ENCODE measurements at regions not wholly inside any gene's neighbourhood (a gene's known extent, or its start where the extent isn't known, plus 50 kb on each side); places are given as distances from the start of the nearest gene placed in this dataset.

DNA sequence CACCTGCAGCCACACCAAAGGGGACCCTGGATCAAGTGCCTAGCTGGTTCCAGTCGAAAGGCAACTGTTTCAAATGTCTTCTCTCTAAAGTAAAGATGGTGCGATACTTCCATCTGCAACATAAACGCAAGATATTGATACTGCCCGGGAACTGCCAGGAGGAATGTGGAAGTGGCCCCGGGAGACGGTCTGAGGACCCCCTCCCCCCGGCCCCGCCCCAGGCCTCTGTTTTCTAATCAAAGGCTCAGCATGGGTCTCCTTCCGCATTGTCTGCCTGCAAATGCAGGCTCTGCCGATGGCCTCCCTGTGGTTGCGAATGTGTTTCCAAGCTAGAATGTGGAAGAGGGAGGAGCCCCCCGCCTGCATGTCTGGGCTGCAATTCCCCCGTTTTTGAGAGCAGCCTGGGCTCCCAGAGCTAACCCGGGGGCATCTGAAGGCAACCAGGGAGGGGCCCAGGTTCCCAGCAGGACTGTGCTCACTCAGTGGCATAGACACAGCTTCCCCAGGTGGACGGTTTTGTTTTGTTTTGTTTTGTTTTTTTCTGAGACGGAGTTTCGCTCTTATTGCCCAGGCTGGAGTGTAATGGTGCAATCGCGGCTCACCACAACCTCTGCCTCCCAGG is 223.9 kb upstream of the PPP2R2D start:
- intact Hi-C loops (cut with micrococcal nuclease), result no loop called here
- H3K9me3 ChIP-seq (replicated peaks in 1 of 2; ENCODE audit: control insufficient read depth in 1 of 2, insufficient read depth in 1 of 2, low read length in 2 of 2), result peaks cover 0 to under 1% of the 10 kb centered on the region in 2 donors
- Mint-ChIP-seq H3K27me3 (ENCODE audit: low read depth in 3 of 3) (peaks cover 0 to 9% (median 4%) of the 10 kb centered on the region in 3 donors), H3K36me3 (no peaks in the 10 kb centered on the region), H3K27ac (no peak overlapping the region), H3K9me3 (peaks cover 4 to 12% (median 8%) of the 10 kb centered on the region in 7 donors), H3K4me1 (no peaks in the 10 kb centered on the region), H3K4me3 (peak overlapping the region in 1 of 2 donors; percentile 17)
- H2AFZ ChIP-seq (ENCODE audit: insufficient read depth, low read depth, low read length, poor library complexity, severe bottlenecking), result no peak overlapping the region
- 22% methylated on average over 15 of the region's 19 CpGs for WGBS (ENCODE audit: insufficient coverage)
- H3K4me1 ChIP-seq (ENCODE audit: control insufficient read depth in 1 of 2, insufficient read depth in 2 of 2, low read length in 2 of 2), result no peaks in the 10 kb centered on the region
- DNase-seq, result no peak
- H3K27ac ChIP-seq (ENCODE audit: low read depth in 1 of 2, low read length in 2 of 2), result no peak overlapping the region
- H3K79me2 ChIP-seq (ENCODE audit: insufficient read depth, low read length), result no peaks in the 10 kb centered on the region
- no peak overlapping the region for H3K9ac ChIP-seq (ENCODE audit: insufficient read depth, low read length, poor library complexity, severe bottlenecking)
- H3K27me3 ChIP-seq (ENCODE audit: control insufficient read depth in 2 of 2, insufficient read depth in 2 of 2, low read length in 2 of 2), result no peaks in the 10 kb centered on the region
- no peak overlapping the region for H3K4me2 ChIP-seq (replicated peaks; ENCODE audit: extremely low read depth, low read length, poor library complexity, severe bottlenecking)
- H4K20me1 ChIP-seq (ENCODE audit: insufficient read depth, low read length), result no peaks in the 10 kb centered on the region
- TF ChIP-seq, protein P1, sequence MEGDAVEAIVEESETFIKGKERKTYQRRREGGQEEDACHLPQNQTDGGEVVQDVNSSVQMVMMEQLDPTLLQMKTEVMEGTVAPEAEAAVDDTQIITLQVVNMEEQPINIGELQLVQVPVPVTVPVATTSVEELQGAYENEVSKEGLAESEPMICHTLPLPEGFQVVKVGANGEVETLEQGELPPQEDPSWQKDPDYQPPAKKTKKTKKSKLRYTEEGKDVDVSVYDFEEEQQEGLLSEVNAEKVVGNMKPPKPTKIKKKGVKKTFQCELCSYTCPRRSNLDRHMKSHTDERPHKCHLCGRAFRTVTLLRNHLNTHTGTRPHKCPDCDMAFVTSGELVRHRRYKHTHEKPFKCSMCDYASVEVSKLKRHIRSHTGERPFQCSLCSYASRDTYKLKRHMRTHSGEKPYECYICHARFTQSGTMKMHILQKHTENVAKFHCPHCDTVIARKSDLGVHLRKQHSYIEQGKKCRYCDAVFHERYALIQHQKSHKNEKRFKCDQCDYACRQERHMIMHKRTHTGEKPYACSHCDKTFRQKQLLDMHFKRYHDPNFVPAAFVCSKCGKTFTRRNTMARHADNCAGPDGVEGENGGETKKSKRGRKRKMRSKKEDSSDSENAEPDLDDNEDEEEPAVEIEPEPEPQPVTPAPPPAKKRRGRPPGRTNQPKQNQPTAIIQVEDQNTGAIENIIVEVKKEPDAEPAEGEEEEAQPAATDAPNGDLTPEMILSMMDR (IDR thresholded peaks at IDR 0.05), result no peak
- no peak overlapping the region for H3K4me3 ChIP-seq (replicated peaks in 1 of 3; ENCODE audit: low read depth in 2 of 3, low read length in 3 of 3)
- no peaks in the 10 kb centered on the region for H3K36me3 ChIP-seq (replicated peaks in 1 of 2; ENCODE audit: control insufficient read depth in 1 of 2, insufficient read depth in 2 of 2, low read length in 2 of 2)

DNA sequence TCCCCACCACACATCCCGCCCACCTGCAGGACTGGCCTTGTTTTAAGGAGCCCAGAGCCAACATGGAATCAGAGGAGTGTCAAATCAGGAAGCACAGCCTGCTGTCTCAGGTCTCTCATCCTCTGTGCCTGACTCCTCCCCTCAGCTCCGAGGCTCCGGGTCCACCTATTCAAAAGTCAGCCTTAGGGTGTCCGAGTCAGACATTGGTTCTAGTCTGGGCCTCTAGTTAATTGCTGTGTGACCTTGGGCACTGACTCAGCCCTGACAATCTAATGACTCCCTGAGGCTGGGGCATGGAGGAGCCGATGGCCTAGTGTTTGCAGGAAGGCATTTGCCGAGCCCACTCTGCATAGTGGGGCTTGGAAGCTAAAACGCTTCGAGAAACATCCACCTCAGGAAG is 223.1 kb upstream of the PPP2R2D start:
- H3K4me1 Mint-ChIP-seq, result no peaks in the 10 kb centered on the region
- peaks cover 2 to 9% (median 4%) of the 10 kb centered on the region in 3 donors for H3K27me3 Mint-ChIP-seq (ENCODE audit: low read depth in 3 of 3)
- no peak overlapping the region for H3K4me2 ChIP-seq (replicated peaks; ENCODE audit: extremely low read depth, low read length, poor library complexity, severe bottlenecking)
- intact Hi-C loops (cut with micrococcal nuclease), result no loop called here
- H3K36me3 Mint-ChIP-seq, result no peaks in the 10 kb centered on the region
- H3K4me1 ChIP-seq (ENCODE audit: control insufficient read depth in 1 of 2, insufficient read depth in 2 of 2, low read length in 2 of 2), result no peaks in the 10 kb centered on the region
- no peaks in the 10 kb centered on the region for H4K20me1 ChIP-seq (ENCODE audit: insufficient read depth, low read length)
- H3K4me3 ChIP-seq (replicated peaks in 1 of 3; ENCODE audit: low read depth in 2 of 3, low read length in 3 of 3), result no peak overlapping the region
- TF ChIP-seq, protein P1 (IDR thresholded peaks at IDR 0.05), result no peak
- H3K79me2 ChIP-seq (ENCODE audit: insufficient read depth, low read length), result no peaks in the 10 kb centered on the region
- no peak for DNase-seq
- no peak overlapping the region for H3K27ac ChIP-seq (ENCODE audit: low read depth in 1 of 2, low read length in 2 of 2)
- H3K4me3 Mint-ChIP-seq, result peak overlapping the region in 1 of 2 donors; percentile 41
- H3K27me3 ChIP-seq (ENCODE audit: control insufficient read depth in 2 of 2, insufficient read depth in 2 of 2, low read length in 2 of 2), result no peaks in the 10 kb centered on the region
- peaks cover 0 to 7% (median 5%) of the 10 kb centered on the region in 7 donors for H3K9me3 Mint-ChIP-seq
- H2AFZ ChIP-seq (ENCODE audit: insufficient read depth, low read depth, low read length, poor library complexity, severe bottlenecking), result no peak overlapping the region
- H3K9ac ChIP-seq (ENCODE audit: insufficient read depth, low read length, poor library complexity, severe bottlenecking), result no peak overlapping the region
- WGBS (ENCODE audit: insufficient coverage), result 94% methylated on average over 8 of the region's 8 CpGs
- H3K9me3 ChIP-seq (replicated peaks in 1 of 2; ENCODE audit: control insufficient read depth in 1 of 2, insufficient read depth in 1 of 2, low read length in 2 of 2), result no peaks in the 10 kb centered on the region
- no peak overlapping the region for H3K27ac Mint-ChIP-seq
- no peaks in the 10 kb centered on the region for H3K36me3 ChIP-seq (replicated peaks in 1 of 2; ENCODE audit: control insufficient read depth in 1 of 2, insufficient read depth in 2 of 2, low read length in 2 of 2)

All from CD14-positive monocyte (primary cell).